Tibial nerve (tissue), 4 donors: ENCODE measurements at regions not wholly inside any gene's neighbourhood (a gene's known extent, or its start where the extent isn't known, plus 50 kb on each side); places are given as distances from the start of the nearest gene placed in this dataset.
A peak's percentile ranks its signal among the peaks of the same experiment; 100 is the strongest.

Source experiments
- DNase-seq, 2 donors: peaks; one replicate each; pipeline ENCODE4 v3.0.0-alpha.2; 2019; ENCODE audit warnings: low spot score in 2 of 2
- H3K27ac ChIP-seq, 4 donors: fragments of 200-600 bp; sonication (generic) in 3 of 4; one replicate each; pipeline ENCODE4 v1.5.1; 2017 to 2019; ENCODE audit warnings: mild to moderate bottlenecking in 1 of 4
- H3K27me3 ChIP-seq, 2 donors: fragments of 200-600 bp; sonication (generic) in 1 of 2; one replicate each; pipeline versions ENCODE4 v1.5.1 to v1.6.0; 2017 to 2019
- H3K36me3 ChIP-seq, 3 donors: fragments of 200-600 bp; sonication (generic); one replicate each; pipeline ENCODE4 v1.5.1; 2018 to 2019
- H3K4me1 ChIP-seq, 4 donors: fragments of 200-600 bp; sonication (generic) in 3 of 4; one replicate each; pipeline ENCODE4 v1.5.1; 2017 to 2019
- H3K4me3 ChIP-seq, 4 donors: fragments of 200-600 bp; sonication (generic) in 3 of 4; one replicate each; pipeline ENCODE4 v1.5.1; 2017 to 2019; ENCODE audit warnings: mild to moderate bottlenecking in 1 of 4, moderate library complexity in 1 of 4
- H3K9me3 ChIP-seq, 4 donors: fragments of 200-600 bp; sonication (generic) in 3 of 4; one replicate each; pipeline ENCODE4 v1.5.1; 2017 to 2019
- EP300 ChIP-seq, 2 donors: sonication (generic); formaldehyde crosslinking; IDR thresholded peaks; one replicate each; pipeline ENCODE4 v1.6.1; 2017; ENCODE audit warnings: antibody characterized with exemption in 2 of 2, mild to moderate bottlenecking in 1 of 2
- POLR2A ChIP-seq, 2 donors: fragments of 450-650 bp; IDR thresholded peaks; one replicate each; pipeline ENCODE4 v1.6.1; 2017; ENCODE audit warnings: antibody characterized with exemption in 2 of 2, mild to moderate bottlenecking in 2 of 2, moderate library complexity in 2 of 2
- WGBS, 2 donors: methylation state at CpG; one replicate each; pipeline ENCODE4 v1.1.5; 2018; 5-methylcytosine and 5-hydroxymethylcytosine counted together
- TF ChIP-seq, protein P1 (sequence below), 5 experiments: fragments of 200-600 bp in 3 of 5; fragments of 450-650 bp in 2 of 5; sonication (generic) in 3 of 5; IDR thresholded peaks; one replicate each; pipeline ENCODE4 v1.5.1; 2016 to 2019; ENCODE audit warnings: antibody characterized with exemption in 5 of 5, mild to moderate bottlenecking in 3 of 5, moderate library complexity in 2 of 5

DNA sequence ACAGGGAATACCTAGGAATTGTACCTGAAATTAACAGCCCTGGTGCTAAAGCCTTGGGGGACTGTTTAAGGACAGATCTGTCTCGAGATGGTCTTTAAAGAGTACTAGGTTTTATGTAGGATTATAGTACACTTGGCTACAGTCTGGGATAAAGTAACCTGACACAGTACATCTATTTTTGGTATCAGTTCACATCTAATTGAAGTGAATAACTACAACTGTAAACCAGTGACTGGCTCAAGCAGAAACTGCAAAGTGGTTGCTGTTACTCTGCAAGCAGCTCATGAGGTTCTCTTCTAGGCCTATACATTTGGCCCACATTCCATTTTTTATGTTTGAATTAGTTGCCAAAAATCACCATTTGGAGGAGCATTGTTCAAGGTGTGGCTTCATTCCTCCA is 320.8 kb upstream of the USP25 start:
- Histone ChIP-seq H3K9me3 (peaks cover 0 to 3% (median 0%) of the 10 kb centered on the region in 4 donors), H3K27ac (no peak overlapping the region), H3K27me3 (no peaks in the 10 kb centered on the region), H3K36me3 (no peaks in the 10 kb centered on the region), H3K4me3 (no peak overlapping the region), H3K4me1 (no peaks in the 10 kb centered on the region)
- TF ChIP-seq EP300 (IDR thresholded peaks at IDR 0.05) (no peak), POLR2A (IDR thresholded peaks at IDR 0.05) (no peak)
- TF ChIP-seq, protein P1, sequence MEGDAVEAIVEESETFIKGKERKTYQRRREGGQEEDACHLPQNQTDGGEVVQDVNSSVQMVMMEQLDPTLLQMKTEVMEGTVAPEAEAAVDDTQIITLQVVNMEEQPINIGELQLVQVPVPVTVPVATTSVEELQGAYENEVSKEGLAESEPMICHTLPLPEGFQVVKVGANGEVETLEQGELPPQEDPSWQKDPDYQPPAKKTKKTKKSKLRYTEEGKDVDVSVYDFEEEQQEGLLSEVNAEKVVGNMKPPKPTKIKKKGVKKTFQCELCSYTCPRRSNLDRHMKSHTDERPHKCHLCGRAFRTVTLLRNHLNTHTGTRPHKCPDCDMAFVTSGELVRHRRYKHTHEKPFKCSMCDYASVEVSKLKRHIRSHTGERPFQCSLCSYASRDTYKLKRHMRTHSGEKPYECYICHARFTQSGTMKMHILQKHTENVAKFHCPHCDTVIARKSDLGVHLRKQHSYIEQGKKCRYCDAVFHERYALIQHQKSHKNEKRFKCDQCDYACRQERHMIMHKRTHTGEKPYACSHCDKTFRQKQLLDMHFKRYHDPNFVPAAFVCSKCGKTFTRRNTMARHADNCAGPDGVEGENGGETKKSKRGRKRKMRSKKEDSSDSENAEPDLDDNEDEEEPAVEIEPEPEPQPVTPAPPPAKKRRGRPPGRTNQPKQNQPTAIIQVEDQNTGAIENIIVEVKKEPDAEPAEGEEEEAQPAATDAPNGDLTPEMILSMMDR (IDR thresholded peaks at IDR 0.05) = no peak
- no peak for DNase-seq
- WGBS, 2 donors = 68 to 88% methylated on average over 1 of the region's 1 CpG

DNA sequence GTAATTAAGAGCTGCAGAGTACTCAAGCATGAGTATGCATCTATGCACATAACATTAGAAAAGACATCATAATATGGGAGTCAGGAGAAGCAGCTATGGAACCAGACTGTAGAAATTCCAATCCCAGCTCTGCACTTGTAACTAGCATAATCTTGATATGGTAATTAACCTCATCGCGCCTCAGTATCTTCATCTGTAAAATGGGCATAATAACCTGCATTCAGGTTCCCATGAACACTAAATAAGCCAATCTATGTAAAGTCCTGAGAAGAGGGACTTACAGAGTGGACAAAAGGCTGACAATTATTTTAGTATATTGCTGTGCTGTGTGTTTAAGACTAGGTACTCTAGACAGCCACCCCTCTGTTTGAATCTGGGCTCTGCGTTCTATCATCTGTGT is 318.9 kb upstream of the USP25 start:
- TF ChIP-seq POLR2A (IDR thresholded peaks at IDR 0.05) = no peak
- TF ChIP-seq EP300 (IDR thresholded peaks at IDR 0.05) = no peak
- TF ChIP-seq, protein P1 (IDR thresholded peaks at IDR 0.05) = no peak
- Histone ChIP-seq H3K4me1 (peaks cover 0 to 6% (median 0%) of the 10 kb centered on the region in 4 donors), H3K27me3 (no peaks in the 10 kb centered on the region), H3K36me3 (no peaks in the 10 kb centered on the region), H3K27ac (no peak overlapping the region), H3K4me3 (no peak overlapping the region), H3K9me3 (peaks cover 0 to 3% (median 0%) of the 10 kb centered on the region in 4 donors)
- WGBS, 2 donors = 94 to 95% methylated on average over 3 of the region's 3 CpGs
- no peak for DNase-seq

DNA sequence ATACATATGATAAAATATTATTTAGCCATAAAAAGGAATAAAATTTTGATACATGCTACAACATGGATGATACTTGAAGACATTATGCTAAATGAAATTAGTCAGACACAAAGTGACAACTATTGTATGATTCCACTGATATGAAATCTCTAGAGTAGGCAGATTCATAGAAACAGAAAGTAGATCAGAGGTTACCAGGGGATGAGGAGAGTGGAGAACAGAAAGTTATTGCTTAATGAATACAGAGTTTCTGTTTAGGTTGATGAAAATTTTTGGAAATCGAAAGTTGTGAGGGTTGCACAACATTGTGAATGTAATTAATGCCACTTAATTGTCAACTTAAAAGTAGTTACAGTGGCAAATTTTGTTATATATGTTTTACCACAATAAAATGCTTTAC is 315.7 kb upstream of the USP25 start:
- TF ChIP-seq EP300 (IDR thresholded peaks at IDR 0.05) = no peak
- TF ChIP-seq, protein P1 (IDR thresholded peaks at IDR 0.05) = no peak
- no peak for TF ChIP-seq POLR2A (IDR thresholded peaks at IDR 0.05)
- H3K4me1 ChIP-seq = peaks cover 0 to 10% (median 0%) of the 10 kb centered on the region in 4 donors
- no peak overlapping the region for H3K4me3 ChIP-seq
- DNase-seq = no peak
- no peak overlapping the region for H3K27ac ChIP-seq
- H3K9me3 ChIP-seq = peaks cover 0 to 3% (median 0%) of the 10 kb centered on the region in 4 donors
- no peaks in the 10 kb centered on the region for H3K36me3 ChIP-seq
- H3K27me3 ChIP-seq = no peaks in the 10 kb centered on the region
- 71 to 82% methylated on average over 1 of the region's 1 CpG for WGBS, 2 donors

DNA sequence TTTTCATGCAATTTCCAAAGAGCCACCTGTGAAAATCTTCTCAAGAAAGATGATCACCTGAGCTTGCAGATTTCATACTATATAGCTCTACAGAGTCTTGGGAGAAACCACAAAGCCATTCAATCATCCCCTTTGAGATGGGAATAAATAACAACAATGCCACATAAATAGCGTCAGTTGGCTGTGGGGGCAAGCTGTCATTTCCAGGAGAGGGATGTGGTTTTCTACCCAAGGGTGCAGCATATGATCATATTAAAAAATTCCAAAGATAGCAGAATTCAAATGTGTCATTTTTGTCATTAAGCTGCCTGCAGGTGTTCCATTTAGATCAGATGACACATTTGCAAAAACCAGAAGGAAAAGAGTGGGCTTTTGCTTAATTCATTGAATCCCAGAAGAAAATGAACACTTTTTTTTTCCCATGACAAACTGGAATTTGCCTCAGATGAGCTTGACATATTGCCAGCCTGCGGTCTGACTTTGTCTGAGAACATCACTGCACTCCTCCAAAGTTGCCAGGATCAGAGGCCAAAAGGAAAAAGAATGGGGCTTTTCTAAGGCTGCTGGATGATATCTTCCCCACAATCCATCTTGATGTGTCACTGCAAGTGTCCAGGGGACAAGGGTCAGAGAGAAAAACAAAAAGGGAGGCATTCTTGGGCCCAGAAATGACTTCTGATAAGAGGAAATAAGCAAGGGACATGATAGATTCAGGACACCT is 314.1 kb upstream of the USP25 start:
- Histone ChIP-seq H3K4me1 (peaks cover 0 to 10% (median 0%) of the 10 kb centered on the region in 4 donors), H3K36me3 (no peaks in the 10 kb centered on the region), H3K27me3 (no peaks in the 10 kb centered on the region), H3K27ac (no peak overlapping the region), H3K4me3 (no peak overlapping the region), H3K9me3 (peaks cover 0 to 3% (median 0%) of the 10 kb centered on the region in 4 donors)
- 39 to 44% methylated on average over 2 of the region's 2 CpGs for WGBS, 2 donors
- DNase-seq = peak in 1 of 2 donors; percentile 28
- TF ChIP-seq POLR2A (IDR thresholded peaks at IDR 0.05) (no peak), EP300 (IDR thresholded peaks at IDR 0.05) (no peak)
- TF ChIP-seq, protein P1 (IDR thresholded peaks at IDR 0.05) = no peak

DNA sequence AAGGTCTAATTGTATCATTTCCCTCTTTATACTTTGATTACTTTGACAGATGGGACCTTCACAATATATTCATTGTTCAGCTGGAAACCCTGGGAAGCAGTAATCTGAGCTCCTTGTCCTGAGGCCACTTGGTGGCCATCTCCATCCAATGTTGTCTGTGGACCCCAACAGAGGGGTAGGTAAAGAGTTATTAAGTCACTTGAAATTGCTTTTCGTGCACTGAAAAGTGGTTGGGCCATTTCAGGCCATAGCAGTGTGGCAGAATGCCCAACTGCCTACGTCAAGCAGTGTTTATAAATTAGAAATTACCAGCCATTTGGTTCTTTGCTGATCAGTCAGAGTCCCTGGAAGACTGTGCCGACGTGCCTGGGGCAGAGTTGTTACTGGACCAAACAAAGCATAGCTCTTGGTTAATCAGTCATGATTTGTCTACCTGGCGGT is 308.3 kb upstream of the USP25 start:
- 64 to 67% methylated on average over 5 of the region's 5 CpGs for WGBS, 2 donors
- no peak for DNase-seq
- Histone ChIP-seq H3K27ac (no peak overlapping the region), H3K9me3 (no peaks in the 10 kb centered on the region), H3K4me1 (no peaks in the 10 kb centered on the region), H3K27me3 (no peaks in the 10 kb centered on the region), H3K4me3 (no peak overlapping the region), H3K36me3 (no peaks in the 10 kb centered on the region)
- TF ChIP-seq POLR2A (IDR thresholded peaks at IDR 0.05) (no peak), EP300 (IDR thresholded peaks at IDR 0.05) (no peak)
- TF ChIP-seq, protein P1 (IDR thresholded peaks at IDR 0.05) = no peak
